Prostate gland (tissue), 2 donors: ENCODE measurements at regions not wholly inside any gene's neighbourhood (a gene's known extent, or its start where the extent isn't known, plus 50 kb on each side); places are given as distances from the start of the nearest gene placed in this dataset.

ENCODE experiments used
- DNase-seq: peaks from one replicate; pipeline ENCODE4 v3.0.0-alpha.2; 2019; ENCODE audit warnings: low spot score
- H3K27ac ChIP-seq, 2 donors: fragments of 200-600 bp; sonication (generic); 2 replicates each; pipeline ENCODE4 v1.5.1; 2017 to 2019
- H3K27me3 ChIP-seq: fragments of 200-600 bp; sonication (generic); replicated peaks from 2 replicates; pipeline ENCODE4 v1.5.1; 2019; ENCODE audit not compliant: insufficient read depth
- H3K36me3 ChIP-seq, 2 donors: fragments of 200-600 bp; sonication (generic); 1 replicate in 1 of 2; 2 replicates in 1 of 2; pipeline versions ENCODE4 v1.5.1 to v1.8.1; 2017 to 2019
- H3K4me1 ChIP-seq: fragments of 200-600 bp; sonication (generic); replicated peaks from 2 replicates; pipeline ENCODE4 v1.5.1; 2019
- H3K4me3 ChIP-seq, 2 donors: fragments of 200-600 bp; sonication (generic); 2 replicates each; pipeline ENCODE4 v1.5.1; 2017 to 2019
- H3K9me3 ChIP-seq: fragments of 200-600 bp; sonication (generic); 2 replicates; pipeline ENCODE4 v1.5.1; 2017
- POLR2A ChIP-seq: fragments of 450-650 bp; IDR thresholded peaks from one replicate; pipeline ENCODE4 v1.6.1; 2016; ENCODE audit warnings: antibody characterized with exemption, mild to moderate bottlenecking
- POLR2AphosphoS5 ChIP-seq: sonication (generic); formaldehyde crosslinking; IDR thresholded peaks from one replicate; pipeline ENCODE4 v1.6.1; 2017; ENCODE audit warnings: antibody characterized with exemption
- WGBS: methylation state at CpG from one replicate; pipeline ENCODE4 v1.1.5; 2018; 5-methylcytosine and 5-hydroxymethylcytosine counted together
- intact Hi-C: fragments of 100-400 bp; cut with DNase I; formaldehyde crosslinking; loops from one replicate; pipeline ENCODE4 v1.14.2; 2022
- TF ChIP-seq, protein P1 (sequence below), 4 experiments: fragments of 200-600 bp in 2 of 4; fragments of 450-650 bp in 2 of 4; sonication (generic) in 2 of 4; IDR thresholded peaks; 1 replicate in 3 of 4; 2 replicates in 1 of 4; pipeline ENCODE4 v1.5.1; 2016 to 2019; ENCODE audit warnings: antibody characterized with exemption in 4 of 4, mild to moderate bottlenecking in 2 of 4, moderate library complexity in 2 of 4

DNA sequence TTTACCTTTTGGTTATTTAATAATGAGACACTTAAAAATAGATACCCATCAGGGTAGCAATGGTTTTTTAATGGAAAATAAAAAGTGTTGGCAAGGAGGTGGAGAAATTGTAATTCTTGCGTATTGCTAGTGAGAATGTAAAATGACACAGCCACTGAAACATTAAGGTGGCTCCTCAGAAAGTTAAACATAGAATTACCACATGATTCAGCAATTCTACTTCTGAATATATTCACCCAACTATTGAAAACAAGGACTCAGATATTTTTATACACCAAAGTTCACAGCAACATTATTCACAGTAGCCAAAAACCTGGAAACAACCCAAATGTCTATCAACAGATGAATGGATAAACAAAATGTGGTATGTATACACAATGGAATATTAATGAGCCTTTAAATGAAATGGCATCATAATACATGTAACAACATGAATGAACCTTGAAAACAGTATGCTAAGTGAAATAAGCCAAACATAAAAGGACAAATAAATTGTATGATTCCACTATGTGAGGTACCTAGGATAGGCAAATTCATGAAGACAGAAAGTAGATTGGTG lies 163.5 kb downstream of the IMPG2 start:
- no peak overlapping the region for H3K4me3 ChIP-seq
- no peaks in the 10 kb centered on the region for H3K36me3 ChIP-seq
- WGBS, result 81% methylated on average over 1 of the region's 1 CpG
- no peaks in the 10 kb centered on the region for H3K4me1 ChIP-seq
- H3K9me3 ChIP-seq, result no peaks in the 10 kb centered on the region
- H3K27ac ChIP-seq, result no peak overlapping the region
- DNase-seq, result no peak
- TF ChIP-seq, protein P1, sequence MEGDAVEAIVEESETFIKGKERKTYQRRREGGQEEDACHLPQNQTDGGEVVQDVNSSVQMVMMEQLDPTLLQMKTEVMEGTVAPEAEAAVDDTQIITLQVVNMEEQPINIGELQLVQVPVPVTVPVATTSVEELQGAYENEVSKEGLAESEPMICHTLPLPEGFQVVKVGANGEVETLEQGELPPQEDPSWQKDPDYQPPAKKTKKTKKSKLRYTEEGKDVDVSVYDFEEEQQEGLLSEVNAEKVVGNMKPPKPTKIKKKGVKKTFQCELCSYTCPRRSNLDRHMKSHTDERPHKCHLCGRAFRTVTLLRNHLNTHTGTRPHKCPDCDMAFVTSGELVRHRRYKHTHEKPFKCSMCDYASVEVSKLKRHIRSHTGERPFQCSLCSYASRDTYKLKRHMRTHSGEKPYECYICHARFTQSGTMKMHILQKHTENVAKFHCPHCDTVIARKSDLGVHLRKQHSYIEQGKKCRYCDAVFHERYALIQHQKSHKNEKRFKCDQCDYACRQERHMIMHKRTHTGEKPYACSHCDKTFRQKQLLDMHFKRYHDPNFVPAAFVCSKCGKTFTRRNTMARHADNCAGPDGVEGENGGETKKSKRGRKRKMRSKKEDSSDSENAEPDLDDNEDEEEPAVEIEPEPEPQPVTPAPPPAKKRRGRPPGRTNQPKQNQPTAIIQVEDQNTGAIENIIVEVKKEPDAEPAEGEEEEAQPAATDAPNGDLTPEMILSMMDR (IDR thresholded peaks at IDR 0.05), result no peak
- TF ChIP-seq POLR2A (no peak), POLR2AphosphoS5 (no peak)
- H3K27me3 ChIP-seq, result no peaks in the 10 kb centered on the region
- intact Hi-C loops, result no loop called here

DNA sequence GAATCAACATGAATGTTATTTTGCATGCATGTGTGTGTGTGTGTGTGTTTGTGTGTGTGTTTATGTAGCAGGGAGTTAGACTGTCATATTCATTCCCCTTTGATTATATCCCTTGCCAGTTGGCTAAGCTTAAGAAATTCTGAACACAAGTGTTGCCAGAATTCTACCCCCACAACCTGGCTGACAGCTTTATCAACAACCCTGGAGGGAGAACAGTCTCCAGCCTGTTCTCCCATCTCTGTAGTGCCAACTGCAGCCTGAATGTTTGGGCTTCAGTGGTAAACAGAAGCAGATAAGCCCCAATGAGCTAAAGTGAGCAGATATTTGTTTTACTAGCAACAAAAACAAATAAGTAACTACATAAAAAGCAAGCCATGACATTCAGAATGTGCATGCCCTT lies 162.6 kb upstream of the ABI3BP start:
- DNase-seq, result no peak
- H3K27me3 ChIP-seq, result no peaks in the 10 kb centered on the region
- no peak overlapping the region for H3K4me3 ChIP-seq
- intact Hi-C loops, result no loop called here
- no peaks in the 10 kb centered on the region for H3K9me3 ChIP-seq
- H3K27ac ChIP-seq, result no peak overlapping the region
- H3K4me1 ChIP-seq, result no peaks in the 10 kb centered on the region
- TF ChIP-seq POLR2AphosphoS5 (no peak), POLR2A (no peak)
- TF ChIP-seq, protein P1 (IDR thresholded peaks at IDR 0.05), result no peak
- H3K36me3 ChIP-seq, result no peaks in the 10 kb centered on the region

DNA sequence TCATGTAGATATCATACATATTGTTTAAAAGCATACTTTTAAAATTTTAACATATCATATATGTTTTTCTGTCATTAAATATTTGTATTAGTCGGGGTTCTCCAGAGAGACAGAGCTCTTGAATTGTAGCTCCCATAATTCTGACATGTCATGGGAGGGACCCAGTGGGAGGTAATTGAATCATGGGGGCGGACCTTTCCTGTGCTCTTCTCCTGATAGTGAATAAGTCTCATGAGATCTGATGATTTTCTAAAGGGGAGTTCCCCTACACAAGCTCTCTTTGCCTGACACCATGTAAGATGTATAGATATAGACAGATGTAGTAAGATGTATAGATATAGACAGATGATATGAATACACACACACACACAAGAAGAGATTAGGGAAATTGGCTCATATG lies 161.2 kb upstream of the ABI3BP start:
- no peak for DNase-seq
- Histone ChIP-seq H3K9me3 (no peaks in the 10 kb centered on the region), H3K27me3 (no peaks in the 10 kb centered on the region), H3K27ac (no peak overlapping the region), H3K4me3 (no peak overlapping the region), H3K4me1 (no peaks in the 10 kb centered on the region), H3K36me3 (no peaks in the 10 kb centered on the region)
- TF ChIP-seq POLR2A (no peak), POLR2AphosphoS5 (no peak)
- TF ChIP-seq, protein P1 (IDR thresholded peaks at IDR 0.05), result no peak
- 95% methylated on average over 2 of the region's 2 CpGs for WGBS
- intact Hi-C loops, result no loop called here

DNA sequence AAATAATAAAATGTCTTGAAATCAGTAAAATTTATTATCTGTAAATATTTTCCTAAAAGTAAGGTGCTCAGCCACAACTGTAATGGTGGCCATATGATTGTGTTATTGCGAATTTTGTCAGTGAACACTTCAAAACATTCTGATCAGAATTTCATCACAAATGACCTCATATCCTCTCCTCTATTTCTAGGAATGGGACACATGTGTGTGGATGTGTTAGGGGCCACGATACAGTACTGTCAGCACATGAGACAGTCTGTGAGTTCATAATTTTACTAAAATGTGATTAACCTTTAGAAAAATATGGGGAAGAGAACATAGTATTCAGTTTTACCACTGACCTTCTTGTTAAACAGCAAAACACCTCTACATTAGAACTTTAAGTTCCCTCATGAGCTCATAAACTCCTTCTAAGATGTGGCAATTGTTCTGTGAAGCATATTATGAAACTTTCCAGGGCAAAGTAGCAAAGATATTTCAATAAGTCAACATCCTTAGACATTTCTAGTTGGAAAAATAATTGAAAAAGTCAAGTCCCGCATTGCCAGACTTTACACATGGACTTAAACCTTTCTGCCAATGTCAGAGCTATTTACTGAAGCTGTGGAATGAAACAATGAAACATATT lies 158.2 kb upstream of the ABI3BP start:
- no peak for DNase-seq
- WGBS, result 78% methylated on average over 3 of the region's 3 CpGs
- no peaks in the 10 kb centered on the region for H3K27me3 ChIP-seq
- no peaks in the 10 kb centered on the region for H3K9me3 ChIP-seq
- H3K36me3 ChIP-seq, result no peaks in the 10 kb centered on the region
- no peak overlapping the region for H3K27ac ChIP-seq
- no peak for TF ChIP-seq POLR2AphosphoS5
- no peak for TF ChIP-seq POLR2A
- TF ChIP-seq, protein P1 (IDR thresholded peaks at IDR 0.05), result no peak
- H3K4me3 ChIP-seq, result no peak overlapping the region
- intact Hi-C loops, result no loop called here
- no peaks in the 10 kb centered on the region for H3K4me1 ChIP-seq

DNA sequence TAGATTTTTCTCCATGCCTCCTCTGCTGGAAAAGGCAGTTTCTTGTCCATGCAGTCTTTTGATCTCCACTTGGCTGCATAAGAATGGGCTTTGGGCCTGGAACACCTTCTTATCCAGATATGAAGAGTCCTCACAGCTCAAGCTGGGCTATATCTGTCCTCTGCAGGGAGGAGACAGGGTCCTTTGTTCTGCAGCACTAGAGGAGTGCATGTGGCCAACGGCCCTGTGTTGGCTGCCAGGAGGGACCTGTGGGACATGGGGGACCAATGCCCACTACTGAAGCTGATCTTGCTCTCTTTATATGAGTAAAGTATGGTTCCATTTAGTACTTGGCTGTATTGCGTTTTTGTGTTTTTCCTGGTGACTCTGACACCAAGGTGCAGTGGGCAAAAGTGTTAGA lies 157.3 kb upstream of the ABI3BP start:
- Histone ChIP-seq H3K4me3 (no peak overlapping the region), H3K36me3 (no peaks in the 10 kb centered on the region), H3K27me3 (no peaks in the 10 kb centered on the region), H3K9me3 (no peaks in the 10 kb centered on the region), H3K27ac (no peak overlapping the region), H3K4me1 (no peaks in the 10 kb centered on the region)
- WGBS, result 79% methylated on average over 2 of the region's 2 CpGs
- no peak for DNase-seq
- intact Hi-C loops, result no loop called here
- TF ChIP-seq POLR2AphosphoS5 (no peak), POLR2A (no peak)
- TF ChIP-seq, protein P1 (IDR thresholded peaks at IDR 0.05), result no peak
